Loucy (cell line): ENCODE measurements at regions not wholly inside any gene's neighbourhood (a gene's known extent, or its start where the extent isn't known, plus 50 kb on each side); places are given as distances from the start of the nearest gene placed in this dataset.

Experiments used
- H2AFZ ChIP-seq: fragments of 200-600 bp; sonication (generic); 2 replicates; pipeline ENCODE4 v1.6.0; 2016; ENCODE audit warnings: antibody characterized with exemption, mild to moderate bottlenecking, low read length, moderate library complexity
- H3F3A ChIP-seq: fragments of 200-600 bp; 2 replicates; pipeline ENCODE4 v1.6.0; 2016; ENCODE audit warnings: antibody characterized with exemption, low read depth, mild to moderate bottlenecking
- H3K27me3 ChIP-seq: fragments of 200-600 bp; sonication (generic); 2 replicates; pipeline ENCODE4 v1.6.1; 2014; ENCODE audit warnings: low read length, mild to moderate bottlenecking; ENCODE audit not compliant: insufficient read depth, poor library complexity, severe bottlenecking
- H3K36me3 ChIP-seq: fragments of 200-600 bp; sonication (generic); 2 replicates; pipeline ENCODE4 v1.6.1; 2016; ENCODE audit warnings: low read length; ENCODE audit not compliant: insufficient read depth
- H3K4me1 ChIP-seq: fragments of 200-600 bp; sonication (generic); 2 replicates; pipeline ENCODE4 v1.5.1; 2014; ENCODE audit warnings: low read length, mild to moderate bottlenecking; ENCODE audit not compliant: insufficient read depth, poor library complexity, severe bottlenecking
- H3K4me2 ChIP-seq: fragments of 200-600 bp; sonication (generic); 2 replicates; pipeline ENCODE4 v1.6.0; 2014; ENCODE audit warnings: antibody characterized with exemption, low read length, low read depth, mild to moderate bottlenecking; ENCODE audit not compliant: poor library complexity, severe bottlenecking
- H3K4me3 ChIP-seq: fragments of 200-600 bp; sonication (generic); 2 replicates; pipeline ENCODE4 v1.5.1; 2014; ENCODE audit warnings: low read length, mild to moderate bottlenecking, mixed read lengths; ENCODE audit not compliant: poor library complexity, severe bottlenecking
- H3K79me2 ChIP-seq: fragments of 200-600 bp; sonication (generic); 2 replicates; pipeline ENCODE4 v1.6.1; 2014; ENCODE audit warnings: low read length; ENCODE audit not compliant: insufficient read depth
- H3K9ac ChIP-seq: fragments of 200-600 bp; sonication (generic); 2 replicates; pipeline ENCODE4 v1.6.0; 2014; ENCODE audit warnings: mild to moderate bottlenecking, low read depth, low read length, moderate library complexity; ENCODE audit not compliant: poor library complexity, severe bottlenecking
- H3K9me2 ChIP-seq: fragments of 200-600 bp; sonication (generic); replicated peaks from 2 replicates; pipeline ENCODE4 v1.6.1; 2016; ENCODE audit warnings: low read depth, low read length, mixed read lengths
- H3K9me3 ChIP-seq: fragments of 200-600 bp; sonication (generic); 2 replicates; pipeline ENCODE4 v1.6.1; 2014; ENCODE audit warnings: mild to moderate bottlenecking, antibody characterized with exemption, low read length, low read depth; ENCODE audit not compliant: insufficient read depth
- H4K20me1 ChIP-seq: fragments of 200-600 bp; sonication (generic); 2 replicates; pipeline ENCODE4 v1.6.0; 2014; ENCODE audit warnings: antibody characterized with exemption, low read length, mild to moderate bottlenecking; ENCODE audit not compliant: insufficient read depth, poor library complexity, severe bottlenecking
- CTCF ChIP-seq: fragments of 200-600 bp; sonication (generic); conservative IDR thresholded peaks from 2 replicates; pipeline ENCODE4 v1.5.1; 2014; ENCODE audit warnings: mild to moderate bottlenecking, antibody characterized with exemption, low read length
- EZH2phosphoT487 ChIP-seq: fragments of 200-600 bp; IDR thresholded peaks from 2 replicates; pipeline ENCODE4 v1.6.1; 2018; ENCODE audit warnings: antibody characterized with exemption, mild to moderate bottlenecking, moderate library complexity, borderline replicate concordance

- no peaks in the 10 kb centered on the region for H3K9me3 ChIP-seq
- H3K4me3 ChIP-seq: no peak overlapping the region
- H4K20me1 ChIP-seq: no peaks in the 10 kb centered on the region
- H3K4me1 ChIP-seq: peaks cover 11% of the 10 kb centered on the region
- no peaks in the 10 kb centered on the region for H3K9me2 ChIP-seq
- no peaks in the 10 kb centered on the region for H3K36me3 ChIP-seq
- H2AFZ ChIP-seq: no peak overlapping the region
- no peaks in the 10 kb centered on the region for H3F3A ChIP-seq
- TF ChIP-seq EZH2phosphoT487: no peak
- no peak for TF ChIP-seq CTCF
- H3K79me2 ChIP-seq: no peaks in the 10 kb centered on the region
- no peaks in the 10 kb centered on the region for H3K27me3 ChIP-seq
- no peak overlapping the region for H3K9ac ChIP-seq
- H3K4me2 ChIP-seq: no peak overlapping the region
Observed at GRCh38 chr10:78277314-78278057, 243.8 kb downstream of the RPS24 start.

DNA sequence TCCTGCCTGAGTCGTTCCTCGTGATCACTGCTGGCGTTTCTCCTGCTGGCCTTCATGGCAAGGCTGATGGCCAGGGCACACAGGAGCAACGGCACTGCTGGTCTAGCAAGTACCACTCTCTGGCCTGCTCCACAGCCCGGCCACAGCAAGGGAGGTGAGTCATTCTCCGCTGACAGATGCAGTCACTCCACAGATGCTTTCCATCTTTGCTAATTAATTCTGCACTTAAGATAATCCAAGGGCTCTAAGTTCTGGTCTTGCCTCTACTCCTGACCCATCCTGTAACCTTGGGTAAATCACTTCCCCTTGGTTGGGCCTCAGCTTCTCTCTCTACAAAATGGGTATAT lies 244.4 kb downstream of the RPS24 start:
- peaks cover 11% of the 10 kb centered on the region for H3K4me1 ChIP-seq
- no peaks in the 10 kb centered on the region for H3K9me3 ChIP-seq
- no peak overlapping the region for H2AFZ ChIP-seq
- H3K4me2 ChIP-seq: no peak overlapping the region
- no peak overlapping the region for H3K4me3 ChIP-seq
- TF ChIP-seq EZH2phosphoT487 (no peak), CTCF (no peak)
- H3K9ac ChIP-seq: no peak overlapping the region
- H3K27me3 ChIP-seq: no peaks in the 10 kb centered on the region
- no peaks in the 10 kb centered on the region for H3K36me3 ChIP-seq
- H3K9me2 ChIP-seq: no peaks in the 10 kb centered on the region
- no peaks in the 10 kb centered on the region for H3F3A ChIP-seq
- H4K20me1 ChIP-seq: no peaks in the 10 kb centered on the region
- H3K79me2 ChIP-seq: no peaks in the 10 kb centered on the region

DNA sequence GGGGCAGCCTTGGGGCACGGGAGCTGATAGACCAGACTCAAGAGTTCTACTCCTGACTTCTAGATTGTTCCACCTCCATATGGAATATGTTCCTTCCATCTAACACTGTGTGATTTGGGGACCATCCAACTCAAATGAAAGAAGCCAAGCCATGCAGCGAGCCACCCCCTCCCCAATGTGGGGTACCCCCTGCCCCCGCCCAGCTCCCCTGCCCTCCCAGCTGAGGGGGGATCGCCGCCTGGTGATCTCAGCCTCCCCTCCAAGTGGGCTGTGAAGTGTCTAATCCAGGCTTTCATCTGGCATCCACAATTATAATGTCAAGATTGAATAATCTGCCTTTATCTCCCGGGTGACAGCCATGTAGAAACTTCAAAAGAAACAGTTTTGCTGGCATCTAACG lies 246.1 kb downstream of the RPS24 start:
- H2AFZ ChIP-seq: no peak overlapping the region
- no peaks in the 10 kb centered on the region for H4K20me1 ChIP-seq
- peaks cover 7% of the 10 kb centered on the region for H3K4me1 ChIP-seq
- no peaks in the 10 kb centered on the region for H3K27me3 ChIP-seq
- H3K36me3 ChIP-seq: no peaks in the 10 kb centered on the region
- H3K9me2 ChIP-seq: no peaks in the 10 kb centered on the region
- H3F3A ChIP-seq: no peaks in the 10 kb centered on the region
- no peak overlapping the region for H3K4me2 ChIP-seq
- H3K9me3 ChIP-seq: no peaks in the 10 kb centered on the region
- H3K4me3 ChIP-seq: no peak overlapping the region
- TF ChIP-seq EZH2phosphoT487 (no peak), CTCF (no peak)
- H3K9ac ChIP-seq: no peak overlapping the region
- H3K79me2 ChIP-seq: no peaks in the 10 kb centered on the region
